Mesodermal cell (in vitro differentiated cells): ENCODE measurements at regions not wholly inside any gene's neighbourhood (a gene's known extent, or its start where the extent isn't known, plus 50 kb on each side); places are given as distances from the start of the nearest gene placed in this dataset.

Experiments used
- H3K27ac ChIP-seq: 2 replicates; pipeline ENCODE4 v1.7.0; 2013; ENCODE audit warnings: mild to moderate bottlenecking, low read depth, low read length, moderate library complexity; ENCODE audit not compliant: severe bottlenecking
- H3K36me3 ChIP-seq: 2 replicates; pipeline ENCODE4 v1.7.1; 2013; ENCODE audit warnings: mild to moderate bottlenecking, low read length, moderate library complexity; ENCODE audit not compliant: control insufficient read depth, insufficient read depth
- H3K4me1 ChIP-seq: one replicate; pipeline ENCODE4 v1.7.1; 2013; ENCODE audit warnings: mild to moderate bottlenecking, low read length; ENCODE audit not compliant: insufficient read depth, control insufficient read depth, poor library complexity, severe bottlenecking
- H3K4me3 ChIP-seq: 2 replicates; pipeline ENCODE4 v1.7.0; 2013; ENCODE audit warnings: low read length, control low read depth, mild to moderate bottlenecking; ENCODE audit not compliant: insufficient read depth, poor library complexity, severe bottlenecking; ENCODE audit errors: extremely low read depth
- H3K9me3 ChIP-seq: 2 replicates; pipeline ENCODE4 v1.7.1; 2013; ENCODE audit warnings: mild to moderate bottlenecking, low read length, moderate library complexity; ENCODE audit not compliant: control insufficient read depth
- WGBS, 2 experiments: methylation state at CpG; one replicate each; pipeline ENCODE4 v1.1.5; 2013; ENCODE audit warnings: missing lambda C conversion rate in 2 of 2; ENCODE audit not compliant: insufficient coverage in 2 of 2; 5-methylcytosine and 5-hydroxymethylcytosine counted together

- no CpG with 5 or more reads among the region's 1 CpG for WGBS, 2 experiments
- Histone ChIP-seq H3K27ac (no peak overlapping the region), H3K4me1 (no peaks in the 10 kb centered on the region), H3K9me3 (no peaks in the 10 kb centered on the region), H3K36me3 (no peaks in the 10 kb centered on the region), H3K4me3 (no peak overlapping the region)
These were observed 54.4 kb upstream of the CXorf51B start for GRCh38 chrX:146755214-146755613.
